ENCODE measurements at regions not wholly inside any gene's neighbourhood (a gene's known extent, or its start where the extent isn't known, plus 50 kb on each side); places are given as distances from the start of the nearest gene placed in this dataset.

- Histone ChIP-seq H3K36me3 (ENCODE audit: control insufficient read depth, insufficient read depth, low read length) (no peaks in the 10 kb centered on the region), H3K4me1 (ENCODE audit: control insufficient read depth, insufficient read depth, low read length) (no peaks in the 10 kb centered on the region), H3K27ac (ENCODE audit: low read depth, low read length) (no peak overlapping the region), H3K4me3 (ENCODE audit: low read depth, low read length) (peak overlapping the region; percentile 18), H3K9me3 (ENCODE audit: control insufficient read depth, insufficient read depth, low read length) (no peaks in the 10 kb centered on the region), H3K27me3 (ENCODE audit: control insufficient read depth, insufficient read depth, low read length) (no peaks in the 10 kb centered on the region)
- DNase-seq (ENCODE audit: low read depth in 4 of 6, low spot score in 6 of 6), result no peak
- 62% methylated on average over 5 of the region's 9 CpGs for WGBS (ENCODE audit: insufficient coverage)
Observed at GRCh38 chr4:181766061-181766548, 477.1 kb upstream of the TENM3 start.

DNA sequence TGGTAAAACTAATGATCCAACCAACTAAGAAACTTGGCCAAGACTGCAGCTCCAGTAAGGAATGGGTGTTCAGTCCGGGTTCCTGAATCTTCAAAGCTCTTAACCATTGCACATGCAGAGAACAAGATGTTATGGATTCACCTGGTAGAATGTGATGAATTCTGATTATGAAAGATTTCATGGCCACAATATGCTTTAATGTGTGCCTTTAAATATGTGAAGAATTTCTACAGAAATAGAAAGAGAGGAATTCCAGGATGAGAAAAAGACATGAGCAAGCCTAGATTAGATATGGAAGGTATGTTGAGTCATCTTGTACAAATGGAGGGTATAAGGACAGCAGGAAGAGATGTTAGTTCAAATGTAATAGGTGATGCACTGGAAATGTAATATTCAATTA is 472.2 kb upstream of the TENM3 start:
- DNase-seq (ENCODE audit: low read depth in 4 of 6, low spot score in 6 of 6), result no peak
- Histone ChIP-seq H3K27ac (ENCODE audit: low read depth, low read length) (no peak overlapping the region), H3K36me3 (ENCODE audit: control insufficient read depth, insufficient read depth, low read length) (no peaks in the 10 kb centered on the region), H3K9me3 (ENCODE audit: control insufficient read depth, insufficient read depth, low read length) (no peaks in the 10 kb centered on the region), H3K27me3 (ENCODE audit: control insufficient read depth, insufficient read depth, low read length) (no peaks in the 10 kb centered on the region), H3K4me3 (ENCODE audit: low read depth, low read length) (no peak overlapping the region), H3K4me1 (ENCODE audit: control insufficient read depth, insufficient read depth, low read length) (no peaks in the 10 kb centered on the region)
- no CpG with 5 or more reads among the region's 1 CpG for WGBS (ENCODE audit: insufficient coverage)

- no peaks in the 10 kb centered on the region for H3K9me3 ChIP-seq (ENCODE audit: control insufficient read depth, insufficient read depth, low read length)
- no peak overlapping the region for H3K27ac ChIP-seq (ENCODE audit: low read depth, low read length)
- no peak for DNase-seq (ENCODE audit: low read depth in 4 of 6, low spot score in 6 of 6)
- H3K4me1 ChIP-seq (ENCODE audit: control insufficient read depth, insufficient read depth, low read length), result no peaks in the 10 kb centered on the region
- H3K4me3 ChIP-seq (ENCODE audit: low read depth, low read length), result no peak overlapping the region
- WGBS (ENCODE audit: insufficient coverage), result no CpG with 5 or more reads among the region's 4 CpGs
- no peaks in the 10 kb centered on the region for H3K36me3 ChIP-seq (ENCODE audit: control insufficient read depth, insufficient read depth, low read length)
- no peaks in the 10 kb centered on the region for H3K27me3 ChIP-seq (ENCODE audit: control insufficient read depth, insufficient read depth, low read length)
Observed at GRCh38 chr4:181775298-181775697, 467.9 kb upstream of the TENM3 start.

- no peak for DNase-seq (ENCODE audit: low read depth in 4 of 6, low spot score in 6 of 6)
- WGBS (ENCODE audit: insufficient coverage), result 100% methylated on average over 2 of the region's 5 CpGs
- Histone ChIP-seq H3K27me3 (ENCODE audit: control insufficient read depth, insufficient read depth, low read length) (no peaks in the 10 kb centered on the region), H3K4me3 (ENCODE audit: low read depth, low read length) (no peak overlapping the region), H3K36me3 (ENCODE audit: control insufficient read depth, insufficient read depth, low read length) (no peaks in the 10 kb centered on the region), H3K9me3 (ENCODE audit: control insufficient read depth, insufficient read depth, low read length) (no peaks in the 10 kb centered on the region), H3K27ac (ENCODE audit: low read depth, low read length) (no peak overlapping the region), H3K4me1 (ENCODE audit: control insufficient read depth, insufficient read depth, low read length) (no peaks in the 10 kb centered on the region)
Observed at GRCh38 chr4:181776264-181777054, 466.7 kb upstream of the TENM3 start.

DNA sequence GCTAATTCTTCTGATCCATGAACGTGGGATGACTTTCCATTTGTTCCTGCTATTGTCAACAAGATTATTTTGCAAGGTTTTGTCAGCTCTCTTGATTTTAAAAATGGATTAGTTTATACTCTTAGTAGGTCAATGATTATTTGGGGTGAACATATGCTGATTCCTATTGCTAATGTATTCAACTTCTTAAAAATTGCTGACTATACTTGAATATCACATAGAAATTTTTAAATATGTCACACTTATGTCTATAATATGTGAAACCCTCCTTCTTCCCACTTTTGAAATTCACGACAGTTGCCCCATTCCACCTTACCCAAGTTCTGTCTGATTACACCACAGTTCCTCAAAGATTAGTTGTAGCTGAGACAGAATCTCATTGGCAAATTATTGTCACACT is 465.7 kb upstream of the TENM3 start:
- no peaks in the 10 kb centered on the region for H3K27me3 ChIP-seq (ENCODE audit: control insufficient read depth, insufficient read depth, low read length)

GRCh38 chr4:181784881-181785280 is 458.3 kb upstream of the TENM3 start:
- no peaks in the 10 kb centered on the region for H3K36me3 ChIP-seq (ENCODE audit: control insufficient read depth, insufficient read depth, low read length)
- H3K27ac ChIP-seq (ENCODE audit: low read depth, low read length), result no peak overlapping the region
- H3K4me3 ChIP-seq (ENCODE audit: low read depth, low read length), result no peak overlapping the region
- H3K4me1 ChIP-seq (ENCODE audit: control insufficient read depth, insufficient read depth, low read length), result no peaks in the 10 kb centered on the region
- H3K9me3 ChIP-seq (ENCODE audit: control insufficient read depth, insufficient read depth, low read length), result no peaks in the 10 kb centered on the region
- WGBS (ENCODE audit: insufficient coverage), result 93% methylated on average over 1 of the region's 2 CpGs
- DNase-seq (ENCODE audit: low read depth in 4 of 6, low spot score in 6 of 6), result no peak
- no peaks in the 10 kb centered on the region for H3K27me3 ChIP-seq (ENCODE audit: control insufficient read depth, insufficient read depth, low read length)

More for the DNA sequence above, 465.7 kb upstream of the TENM3 start:
- no peaks in the 10 kb centered on the region for H3K36me3 ChIP-seq (ENCODE audit: control insufficient read depth, insufficient read depth, low read length)
- no peaks in the 10 kb centered on the region for H3K9me3 ChIP-seq (ENCODE audit: control insufficient read depth, insufficient read depth, low read length)
- H3K27ac ChIP-seq (ENCODE audit: low read depth, low read length), result no peak overlapping the region
- no peak for DNase-seq (ENCODE audit: low read depth in 4 of 6, low spot score in 6 of 6)
- H3K4me1 ChIP-seq (ENCODE audit: control insufficient read depth, insufficient read depth, low read length), result no peaks in the 10 kb centered on the region
- no CpG with 5 or more reads among the region's 2 CpGs for WGBS (ENCODE audit: insufficient coverage)
- no peak overlapping the region for H3K4me3 ChIP-seq (ENCODE audit: low read depth, low read length)

DNA sequence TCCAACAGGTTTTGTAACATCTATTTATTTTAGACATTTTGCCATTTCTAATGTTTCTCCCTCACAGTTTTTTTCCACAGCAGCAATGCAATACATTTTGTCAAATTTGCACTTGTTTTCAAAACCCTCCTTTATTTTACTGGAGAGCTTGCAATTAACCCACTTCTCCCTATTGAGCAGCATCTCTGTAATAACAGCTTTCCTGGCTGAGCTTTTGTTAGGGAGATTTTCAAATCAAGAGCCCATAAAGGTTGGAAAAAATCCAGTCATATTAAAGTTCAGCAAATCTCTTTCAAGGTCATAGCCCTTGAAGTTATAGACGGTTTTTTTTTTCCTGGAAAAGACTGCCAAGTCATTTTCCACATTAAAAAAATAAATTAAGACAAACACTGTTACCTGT is 450.6 kb upstream of the TENM3 start:
- Histone ChIP-seq H3K9me3 (ENCODE audit: control insufficient read depth, insufficient read depth, low read length) (no peaks in the 10 kb centered on the region), H3K27me3 (ENCODE audit: control insufficient read depth, insufficient read depth, low read length) (no peaks in the 10 kb centered on the region), H3K4me1 (ENCODE audit: control insufficient read depth, insufficient read depth, low read length) (no peaks in the 10 kb centered on the region), H3K36me3 (ENCODE audit: control insufficient read depth, insufficient read depth, low read length) (no peaks in the 10 kb centered on the region), H3K4me3 (ENCODE audit: low read depth, low read length) (no peak overlapping the region), H3K27ac (ENCODE audit: low read depth, low read length) (no peak overlapping the region)
- peak in 1 of 6 donors; percentile 38 for DNase-seq (ENCODE audit: low read depth in 4 of 6, low spot score in 6 of 6)
- WGBS (ENCODE audit: insufficient coverage), result no CpG with 5 or more reads among the region's 1 CpG

DNA sequence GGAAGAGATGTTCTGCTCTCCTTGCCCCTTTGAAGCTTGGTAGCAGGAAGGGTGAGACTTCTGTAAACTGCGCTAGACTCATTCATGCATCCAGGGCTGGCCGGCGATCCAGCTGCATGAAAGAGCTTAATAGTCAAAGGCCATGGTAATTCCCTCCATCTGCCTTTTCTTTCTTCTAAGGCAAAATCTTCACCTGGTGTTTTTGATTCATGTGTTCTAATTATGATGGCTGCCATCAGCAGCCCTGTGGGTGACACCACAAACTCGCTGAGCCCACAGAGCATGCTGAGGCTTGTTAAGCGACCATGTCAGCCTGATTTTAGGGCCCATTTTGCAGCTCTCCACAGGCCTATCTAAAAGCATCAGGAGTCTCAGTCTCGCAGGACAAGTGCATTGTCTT is 450.1 kb upstream of the TENM3 start:
- no peak overlapping the region for H3K4me3 ChIP-seq (ENCODE audit: low read depth, low read length)
- DNase-seq (ENCODE audit: low read depth in 4 of 6, low spot score in 6 of 6), result peak in 1 of 6 donors; percentile 71
- no peaks in the 10 kb centered on the region for H3K36me3 ChIP-seq (ENCODE audit: control insufficient read depth, insufficient read depth, low read length)
- no peaks in the 10 kb centered on the region for H3K4me1 ChIP-seq (ENCODE audit: control insufficient read depth, insufficient read depth, low read length)
- 40% methylated on average over 3 of the region's 6 CpGs for WGBS (ENCODE audit: insufficient coverage)
- no peak overlapping the region for H3K27ac ChIP-seq (ENCODE audit: low read depth, low read length)
- no peaks in the 10 kb centered on the region for H3K27me3 ChIP-seq (ENCODE audit: control insufficient read depth, insufficient read depth, low read length)
- H3K9me3 ChIP-seq (ENCODE audit: control insufficient read depth, insufficient read depth, low read length), result no peaks in the 10 kb centered on the region

GRCh38 chr4:181796502-181796901 is 446.7 kb upstream of the TENM3 start:
- Histone ChIP-seq H3K27me3 (ENCODE audit: control insufficient read depth, insufficient read depth, low read length) (no peaks in the 10 kb centered on the region), H3K27ac (ENCODE audit: low read depth, low read length) (no peak overlapping the region), H3K9me3 (ENCODE audit: control insufficient read depth, insufficient read depth, low read length) (no peaks in the 10 kb centered on the region), H3K36me3 (ENCODE audit: control insufficient read depth, insufficient read depth, low read length) (no peaks in the 10 kb centered on the region), H3K4me3 (ENCODE audit: low read depth, low read length) (no peak overlapping the region), H3K4me1 (ENCODE audit: control insufficient read depth, insufficient read depth, low read length) (no peaks in the 10 kb centered on the region)
- no peak for DNase-seq (ENCODE audit: low read depth in 4 of 6, low spot score in 6 of 6)
- WGBS (ENCODE audit: insufficient coverage), result 86% methylated on average over 5 of the region's 8 CpGs

- WGBS (ENCODE audit: insufficient coverage), result no CpG with 5 or more reads among the region's 2 CpGs
- Histone ChIP-seq H3K36me3 (ENCODE audit: control insufficient read depth, insufficient read depth, low read length) (no peaks in the 10 kb centered on the region), H3K9me3 (ENCODE audit: control insufficient read depth, insufficient read depth, low read length) (no peaks in the 10 kb centered on the region), H3K27ac (ENCODE audit: low read depth, low read length) (no peak overlapping the region), H3K4me1 (ENCODE audit: control insufficient read depth, insufficient read depth, low read length) (no peaks in the 10 kb centered on the region), H3K27me3 (ENCODE audit: control insufficient read depth, insufficient read depth, low read length) (no peaks in the 10 kb centered on the region), H3K4me3 (ENCODE audit: low read depth, low read length) (no peak overlapping the region)
- DNase-seq (ENCODE audit: low read depth in 4 of 6, low spot score in 6 of 6), result no peak
Observed at GRCh38 chr4:181798536-181798935, 444.7 kb upstream of the TENM3 start.

Data from spinal cord (tissue), 9 donors.